Psoas muscle (tissue), 7 donors: ENCODE measurements at regions not wholly inside any gene's neighbourhood (a gene's known extent, or its start where the extent isn't known, plus 50 kb on each side); places are given as distances from the start of the nearest gene placed in this dataset.

ENCODE experiments used
- ATAC-seq, 4 donors: fragments of 200-7000 bp; cut with Tn5 transposase; one replicate each; pipeline ENCODE4 v1.9.1; 2020; ENCODE audit warnings: moderate library complexity in 3 of 4, mild to moderate bottlenecking in 2 of 4
- DNase-seq, 2 donors: peaks; one replicate each; pipeline ENCODE4 v3.0.0-alpha.2; 2020
- H3K27ac ChIP-seq: fragments of 200-600 bp; one replicate; pipeline ENCODE4 v1.8.0; 2022
- H3K27me3 ChIP-seq, 3 donors: fragments of 200-600 bp in 1 of 3; one replicate each; pipeline versions ENCODE4 v1.6.1 to v1.8.0; 2013 to 2022; ENCODE audit warnings: low read length in 2 of 3, mild to moderate bottlenecking in 2 of 3, moderate library complexity in 1 of 3; ENCODE audit not compliant: insufficient read depth in 3 of 3
- H3K36me3 ChIP-seq, 2 donors: fragments of 200-600 bp in 1 of 2; one replicate each; pipeline versions ENCODE4 v1.6.1 to v1.8.0; 2013 to 2022; ENCODE audit warnings: low read depth in 1 of 2, mild to moderate bottlenecking in 1 of 2, moderate library complexity in 1 of 2; ENCODE audit not compliant: insufficient read depth in 1 of 2
- H3K4me1 ChIP-seq: fragments of 200-600 bp; one replicate; pipeline ENCODE4 v1.8.0; 2022
- H3K4me3 ChIP-seq: fragments of 200-600 bp; one replicate; pipeline ENCODE4 v1.8.0; 2022; ENCODE audit warnings: mild to moderate bottlenecking
- H3K9me3 ChIP-seq: fragments of 200-600 bp; one replicate; pipeline ENCODE4 v1.8.0; 2022
- WGBS, 3 donors: extraction: QIAGEN DNeasy Blood & Tissue Kit; methylation state at CpG; one replicate each; pipeline versions ENCODE4 v1.1.6 to v1.1.7; 2013; 5-methylcytosine and 5-hydroxymethylcytosine counted together
- intact Hi-C, 2 donors: fragments of 100-400 bp; cut with DNase I; formaldehyde crosslinking; loops; one replicate each; pipeline versions ENCODE4 v1.11.0 to v1.14.2; 2022
- TF ChIP-seq, protein P1 (sequence below): fragments of 200-600 bp; IDR thresholded peaks from one replicate; pipeline ENCODE4 v1.8.0; 2022; ENCODE audit warnings: antibody characterized with exemption
- donor health status: healthy with polysubstance abuse.
- donor health status: DM: no; HTN: no; CAD: no; lungs with moderate emphysema.
- donor health status: Bipolar disorder and iron deficiency.
- donor health status: healthy.
- donor health status: DM: yes; HTN: yes; CAD: no.
- donor health status: DM: no; HTN: no; CAD: no.
- donor health status: DM: yes; HTN: yes; CAD: no.

DNA sequence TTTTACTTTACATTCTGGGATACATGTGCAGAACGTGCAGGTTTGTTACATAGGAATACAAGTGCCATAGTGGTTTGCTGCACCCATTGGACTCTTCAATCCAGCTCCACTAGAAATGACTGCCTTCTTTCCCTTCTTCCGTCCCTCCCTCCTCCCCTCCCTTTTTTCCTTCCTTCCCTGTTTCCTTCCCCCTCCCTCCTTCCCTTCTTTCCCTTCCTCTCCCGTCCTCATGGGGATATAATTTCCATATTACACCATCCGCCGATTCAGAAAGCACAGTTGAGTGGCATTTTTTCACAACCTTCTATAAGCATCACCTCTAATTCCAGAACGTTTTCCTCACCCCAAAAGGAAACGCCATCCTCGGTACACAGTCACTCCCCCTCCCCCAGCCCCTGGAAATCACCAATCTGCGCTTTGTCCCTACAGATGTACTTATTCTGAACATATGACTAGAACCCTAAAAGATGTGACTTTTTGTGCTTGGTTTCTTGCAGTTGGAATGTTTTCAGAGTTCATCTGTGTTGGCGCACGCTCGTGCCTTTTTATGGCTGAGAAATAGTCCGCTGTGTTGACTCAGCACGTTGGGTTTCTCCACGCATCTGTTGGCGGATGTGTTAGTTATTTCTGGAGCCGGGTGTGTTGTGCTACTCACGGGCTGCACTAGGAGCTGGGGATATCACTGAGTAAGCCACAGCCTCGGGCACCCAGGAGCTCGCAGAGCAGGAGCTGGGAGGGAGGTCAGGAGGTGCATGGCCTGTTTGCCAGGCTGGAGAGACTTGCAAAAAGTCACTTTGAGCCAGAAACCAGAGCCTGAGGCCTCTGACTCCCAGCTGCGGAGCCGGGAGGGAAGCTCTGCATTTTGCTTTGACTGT lies 336.4 kb downstream of the SEC14L1 start:
- Histone ChIP-seq H3K9me3 (no peaks in the 10 kb centered on the region), H3K36me3 (peaks cover 0 to 4% of the 10 kb centered on the region in 2 donors), H3K27ac (peak overlapping the region; percentile 75), H3K27me3 (no peaks in the 10 kb centered on the region), H3K4me3 (peak overlapping the region; percentile 8), H3K4me1 (peaks cover 51% of the 10 kb centered on the region)
- peak; percentile 73 to 85 for DNase-seq
- intact Hi-C loops, result no loop called here
- peak; percentile 89 to 93 (median 90) for ATAC-seq
- WGBS, 3 donors, result 16 to 24% (median 21%) methylated on average over 22 of the region's 22 CpGs
- TF ChIP-seq, protein P1, sequence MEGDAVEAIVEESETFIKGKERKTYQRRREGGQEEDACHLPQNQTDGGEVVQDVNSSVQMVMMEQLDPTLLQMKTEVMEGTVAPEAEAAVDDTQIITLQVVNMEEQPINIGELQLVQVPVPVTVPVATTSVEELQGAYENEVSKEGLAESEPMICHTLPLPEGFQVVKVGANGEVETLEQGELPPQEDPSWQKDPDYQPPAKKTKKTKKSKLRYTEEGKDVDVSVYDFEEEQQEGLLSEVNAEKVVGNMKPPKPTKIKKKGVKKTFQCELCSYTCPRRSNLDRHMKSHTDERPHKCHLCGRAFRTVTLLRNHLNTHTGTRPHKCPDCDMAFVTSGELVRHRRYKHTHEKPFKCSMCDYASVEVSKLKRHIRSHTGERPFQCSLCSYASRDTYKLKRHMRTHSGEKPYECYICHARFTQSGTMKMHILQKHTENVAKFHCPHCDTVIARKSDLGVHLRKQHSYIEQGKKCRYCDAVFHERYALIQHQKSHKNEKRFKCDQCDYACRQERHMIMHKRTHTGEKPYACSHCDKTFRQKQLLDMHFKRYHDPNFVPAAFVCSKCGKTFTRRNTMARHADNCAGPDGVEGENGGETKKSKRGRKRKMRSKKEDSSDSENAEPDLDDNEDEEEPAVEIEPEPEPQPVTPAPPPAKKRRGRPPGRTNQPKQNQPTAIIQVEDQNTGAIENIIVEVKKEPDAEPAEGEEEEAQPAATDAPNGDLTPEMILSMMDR, result no peak

DNA sequence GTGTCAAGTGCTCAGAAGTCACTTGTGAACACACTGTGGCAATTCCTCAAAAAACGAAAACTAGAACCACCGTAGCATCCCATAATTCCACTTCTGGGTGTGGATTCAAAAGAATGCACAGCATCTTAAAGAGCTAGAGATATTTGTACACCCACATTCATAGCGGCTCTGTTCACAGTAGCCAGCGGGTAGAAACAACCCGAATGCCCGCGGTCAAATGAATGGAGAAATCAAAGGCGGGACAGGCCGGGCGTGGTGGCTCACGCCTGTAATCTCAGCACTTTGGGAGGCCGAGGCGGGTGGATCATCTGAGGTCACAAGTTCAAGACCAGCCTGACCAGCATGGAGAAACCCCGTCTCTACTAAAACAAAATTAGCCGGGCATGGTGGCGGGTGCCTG lies 337.5 kb downstream of the SEC14L1 start:
- no peaks in the 10 kb centered on the region for H3K9me3 ChIP-seq
- H3K36me3 ChIP-seq, result peaks cover 0 to 15% of the 10 kb centered on the region in 2 donors
- intact Hi-C loops, result no loop called here
- H3K27ac ChIP-seq, result peak overlapping the region; percentile 75
- DNase-seq, result no peak
- TF ChIP-seq, protein P1, result no peak
- no peak overlapping the region for H3K4me3 ChIP-seq
- ATAC-seq, result no peak
- H3K27me3 ChIP-seq, result no peaks in the 10 kb centered on the region
- 94 to 96% (median 95%) methylated on average over 16 of the region's 16 CpGs for WGBS, 3 donors
- peaks cover 40% of the 10 kb centered on the region for H3K4me1 ChIP-seq

DNA sequence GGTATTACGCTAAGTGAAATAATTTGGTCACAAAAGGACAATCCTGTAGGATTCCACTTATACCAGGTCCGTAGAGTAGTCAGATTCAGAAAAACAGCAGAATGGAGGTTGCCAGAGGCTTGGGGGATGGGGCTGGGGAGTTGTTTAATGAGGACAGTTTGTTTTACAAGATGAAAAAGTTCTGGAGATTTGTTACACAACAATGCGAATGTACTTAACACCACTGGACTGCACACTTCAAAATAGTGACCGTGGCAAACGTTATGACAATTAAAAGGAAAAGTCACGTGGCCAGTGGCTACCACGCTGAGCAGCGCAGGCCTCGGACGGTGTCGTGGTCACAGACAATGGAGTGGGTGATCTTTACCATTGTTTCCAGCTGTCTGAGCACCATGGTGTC lies 338.1 kb downstream of the SEC14L1 start:
- ATAC-seq (no peak), DNase-seq (no peak)
- H3K27me3 ChIP-seq, result no peaks in the 10 kb centered on the region
- intact Hi-C loops, result no loop called here
- no peak overlapping the region for H3K27ac ChIP-seq
- H3K4me1 ChIP-seq, result peaks cover 38% of the 10 kb centered on the region
- H3K36me3 ChIP-seq, result peaks cover 0 to 21% of the 10 kb centered on the region in 2 donors
- TF ChIP-seq, protein P1, result no peak
- 90 to 96% (median 95%) methylated on average over 11 of the region's 11 CpGs for WGBS, 3 donors
- no peak overlapping the region for H3K4me3 ChIP-seq
- H3K9me3 ChIP-seq, result no peaks in the 10 kb centered on the region

DNA sequence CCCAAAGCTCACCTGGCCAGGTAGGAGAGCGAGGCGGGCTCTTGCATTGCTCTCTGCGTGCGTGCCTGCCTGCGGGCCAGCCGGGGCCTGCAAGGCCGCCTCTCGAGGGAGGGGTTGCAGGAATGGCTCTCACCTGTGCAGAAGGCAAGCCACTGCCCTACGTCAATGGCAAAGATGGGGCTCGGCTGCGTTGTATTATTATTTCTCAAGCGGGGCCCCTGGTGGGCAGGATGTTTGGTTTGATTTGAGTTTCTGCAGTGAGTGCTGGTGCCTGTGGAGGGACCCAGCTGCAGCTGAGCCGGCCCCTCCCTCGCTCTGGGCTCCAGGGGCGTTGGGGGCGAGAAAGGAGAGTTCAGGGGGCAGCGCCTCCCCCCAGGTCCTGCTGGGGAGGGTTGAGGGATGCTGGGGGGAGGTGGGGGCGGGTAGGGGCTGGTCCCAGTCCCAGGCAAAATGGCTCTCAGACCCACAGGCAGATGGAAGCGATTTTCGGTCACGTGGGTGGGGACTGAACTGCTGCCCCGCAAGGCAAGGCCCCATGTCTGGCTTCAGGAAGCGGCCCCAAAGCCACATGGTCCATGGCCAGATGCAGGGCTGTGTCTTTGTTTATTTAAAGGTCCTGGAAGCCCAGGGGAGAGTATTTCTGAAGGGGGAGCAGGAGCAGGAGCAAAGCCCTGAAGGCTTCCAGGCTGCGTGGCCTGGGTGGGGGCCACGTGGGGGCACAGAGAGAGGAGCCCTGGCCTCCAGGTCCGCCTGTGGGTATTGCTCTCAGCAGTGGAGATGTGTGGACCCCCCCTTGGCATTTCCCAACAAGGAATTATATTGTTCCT lies 338.8 kb downstream of the SEC14L1 start:
- H3K27me3 ChIP-seq, result no peaks in the 10 kb centered on the region
- H3K4me1 ChIP-seq, result peaks cover 31% of the 10 kb centered on the region
- ATAC-seq (no peak), DNase-seq (no peak)
- no peak overlapping the region for H3K4me3 ChIP-seq
- H3K27ac ChIP-seq, result no peak overlapping the region
- WGBS, 3 donors, result 83 to 86% (median 85%) methylated on average over 25 to 26 of the region's 26 CpGs
- TF ChIP-seq, protein P1, result no peak
- H3K36me3 ChIP-seq, result peaks cover 0 to 21% of the 10 kb centered on the region in 2 donors
- intact Hi-C loops, result loop anchor here in 1 of 2 donors (5.0 kb wide), 1 partner anchor 42 kb away; no protein-coding TSS in a partner anchor
- H3K9me3 ChIP-seq, result no peaks in the 10 kb centered on the region
